ENCODE measurements at regions not wholly inside any gene's neighbourhood (a gene's known extent, or its start where the extent isn't known, plus 50 kb on each side); places are given as distances from the start of the nearest gene placed in this dataset.

DNA sequence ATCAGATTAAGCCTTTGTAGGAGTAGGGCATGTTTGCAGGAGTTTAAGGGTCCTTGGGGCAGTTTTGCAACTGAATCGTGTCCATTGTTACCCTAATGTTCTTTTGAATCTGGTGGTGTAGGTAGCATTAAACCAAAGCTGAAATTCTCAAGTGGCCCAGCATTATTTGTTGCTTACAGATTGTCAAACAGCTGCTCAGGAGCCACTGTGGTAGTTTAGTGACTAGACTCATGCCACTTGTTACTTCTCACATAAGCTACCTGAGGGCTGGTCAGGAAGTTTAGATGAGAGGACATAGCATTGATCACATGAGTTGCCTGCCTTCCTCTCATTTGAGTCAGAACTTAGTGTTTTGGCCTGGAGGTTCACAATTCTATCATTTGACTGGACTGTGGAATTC lies 157.6 kb downstream of the HAUS1 start:
- TF ChIP-seq CTCF (IDR thresholded peaks at IDR 0.05; ENCODE audit: low read depth, low read length) (no peak), EZH2phosphoT487 (IDR thresholded peaks at IDR 0.05; ENCODE audit: low read depth) (no peak)

All from OCI-LY3 (cell line).